CD14-positive monocyte (primary cell): ENCODE measurements at regions not wholly inside any gene's neighbourhood (a gene's known extent, or its start where the extent isn't known, plus 50 kb on each side); places are given as distances from the start of the nearest gene placed in this dataset.

Experiments
- DNase-seq, 3 donors: peaks; one replicate each; pipeline ENCODE4 v3.0.0-alpha.2; 2011 to 2022
- H2AFZ ChIP-seq: 2 replicates; pipeline ENCODE4 v1.6.0; 2012; ENCODE audit warnings: mild to moderate bottlenecking, low read depth, low read length, inconsistent platforms; ENCODE audit not compliant: insufficient read depth, poor library complexity, severe bottlenecking
- H3K27ac ChIP-seq, 2 donors: 1 replicate in 1 of 2; 2 replicates in 1 of 2; pipeline ENCODE4 v1.5.1; 2012 to 2013; ENCODE audit warnings: low read length in 2 of 2, control low read depth in 1 of 2, inconsistent platforms in 1 of 2, low read depth in 1 of 2, mild to moderate bottlenecking in 1 of 2
- H3K27me3 ChIP-seq, 2 donors: one replicate each; pipeline versions ENCODE4 v1.6.0 to v1.6.1; 2011 to 2013; ENCODE audit warnings: low read length in 2 of 2; ENCODE audit not compliant: control insufficient read depth in 2 of 2, insufficient read depth in 2 of 2
- H3K36me3 ChIP-seq, 2 donors: replicated peaks in 1 of 2; 1 replicate in 1 of 2; 2 replicates in 1 of 2; pipeline versions ENCODE4 v1.5.1 to v1.6.1; 2012 to 2013; ENCODE audit warnings: low read length in 2 of 2, control low read depth in 1 of 2, inconsistent platforms in 1 of 2, mild to moderate bottlenecking in 1 of 2; ENCODE audit not compliant: insufficient read depth in 2 of 2, control insufficient read depth in 1 of 2
- H3K4me1 ChIP-seq, 2 donors: 1 replicate in 1 of 2; 2 replicates in 1 of 2; pipeline versions ENCODE4 v1.5.1 to v1.6.1; 2012 to 2013; ENCODE audit warnings: low read length in 2 of 2, control low read depth in 1 of 2, inconsistent platforms in 1 of 2, mild to moderate bottlenecking in 1 of 2, moderate library complexity in 1 of 2; ENCODE audit not compliant: insufficient read depth in 2 of 2, control insufficient read depth in 1 of 2
- H3K4me2 ChIP-seq: replicated peaks from 2 replicates; pipeline ENCODE3; 2012; ENCODE audit warnings: low read length, moderate library complexity, mild to moderate bottlenecking; ENCODE audit not compliant: poor library complexity, severe bottlenecking; ENCODE audit errors: extremely low read depth
- H3K4me3 ChIP-seq, 3 experiments: fragments of 200-600 bp in 1 of 3; sonication (generic) in 1 of 3; replicated peaks in 1 of 3; 1 replicate in 2 of 3; 2 replicates in 1 of 3; pipeline ENCODE4 v1.5.1; 2011 to 2013; ENCODE audit warnings: low read length in 3 of 3, mild to moderate bottlenecking in 3 of 3, control low read depth in 2 of 3, low read depth in 2 of 3, inconsistent platforms in 1 of 3, moderate library complexity in 1 of 3
- H3K79me2 ChIP-seq: 2 replicates; pipeline ENCODE4 v1.6.0; 2012; ENCODE audit warnings: mild to moderate bottlenecking, control low read depth, inconsistent platforms, low read length, moderate library complexity; ENCODE audit not compliant: insufficient read depth
- H3K9ac ChIP-seq: 2 replicates; pipeline ENCODE4 v1.6.0; 2017; ENCODE audit warnings: low read length, mild to moderate bottlenecking; ENCODE audit not compliant: insufficient read depth, poor library complexity, severe bottlenecking
- H3K9me3 ChIP-seq, 2 donors: replicated peaks in 1 of 2; 1 replicate in 1 of 2; 2 replicates in 1 of 2; pipeline versions ENCODE4 v1.5.1 to v1.6.1; 2012 to 2013; ENCODE audit warnings: low read length in 2 of 2, control low read depth in 1 of 2; ENCODE audit not compliant: control insufficient read depth in 1 of 2, insufficient read depth in 1 of 2
- H4K20me1 ChIP-seq: 2 replicates; pipeline ENCODE4 v1.6.0; 2012; ENCODE audit warnings: mild to moderate bottlenecking, low read length, control low read depth, moderate library complexity; ENCODE audit not compliant: insufficient read depth
- H3K27ac Mint-ChIP-seq, 7 donors: one replicate each; pipeline ENCODE4 v1.8.0; 2020; ENCODE audit warnings: mild to moderate bottlenecking in 7 of 7, mixed read lengths in 7 of 7, moderate library complexity in 6 of 7, inconsistent platforms in 2 of 7
- H3K27me3 Mint-ChIP-seq, 3 donors: one replicate each; pipeline ENCODE4 v1.8.0; 2021 to 2022; ENCODE audit warnings: low read depth in 3 of 3, mild to moderate bottlenecking in 3 of 3, mixed read lengths in 3 of 3, moderate library complexity in 3 of 3, inconsistent platforms in 1 of 3
- H3K36me3 Mint-ChIP-seq, 2 donors: one replicate each; pipeline ENCODE4 v1.8.0; 2020; ENCODE audit warnings: mixed read lengths in 2 of 2, inconsistent platforms in 1 of 2, mild to moderate bottlenecking in 1 of 2
- H3K4me1 Mint-ChIP-seq: one replicate; pipeline ENCODE4 v1.8.0; 2020; ENCODE audit warnings: mild to moderate bottlenecking, mixed read lengths
- H3K4me3 Mint-ChIP-seq, 2 donors: one replicate each; pipeline ENCODE4 v1.8.0; 2020; ENCODE audit warnings: mild to moderate bottlenecking in 2 of 2, mixed read lengths in 2 of 2, moderate library complexity in 1 of 2
- H3K9me3 Mint-ChIP-seq, 7 donors: one replicate each; pipeline ENCODE4 v1.8.0; 2020 to 2022; ENCODE audit warnings: mixed read lengths in 7 of 7, mild to moderate bottlenecking in 6 of 7, moderate library complexity in 6 of 7, inconsistent platforms in 2 of 7
- CTCF ChIP-seq: fragments of 200-600 bp; IDR thresholded peaks from one replicate; pipeline ENCODE4 v1.8.0; 2022; ENCODE audit warnings: antibody characterized with exemption, mild to moderate bottlenecking
- WGBS: methylation state at CpG from one replicate; pipeline ENCODE4 v1.1.5; 2013; ENCODE audit warnings: missing lambda C conversion rate; ENCODE audit not compliant: insufficient coverage; 5-methylcytosine and 5-hydroxymethylcytosine counted together
- intact Hi-C, 2 donors: fragments of 100-400 bp; cut with micrococcal nuclease; formaldehyde crosslinking; loops; one replicate each; pipeline versions ENCODE4 v1.15.0 to v1.15.1; 2023

GRCh38 chr13:55560331-55560730, 1580.4 kb upstream of the PRR20A start:
- no peaks in the 10 kb centered on the region for H4K20me1 ChIP-seq
- no peaks in the 10 kb centered on the region for H3K27me3 ChIP-seq
- H2AFZ ChIP-seq, result no peak overlapping the region
- no peak overlapping the region for H3K4me2 ChIP-seq
- H3K4me1 ChIP-seq, result no peaks in the 10 kb centered on the region
- H3K4me3 ChIP-seq, result no peak overlapping the region
- H3K27ac ChIP-seq, result no peak overlapping the region
- H3K79me2 ChIP-seq, result no peaks in the 10 kb centered on the region
- Mint-ChIP-seq H3K27me3 (no peaks in the 10 kb centered on the region), H3K27ac (no peak overlapping the region), H3K4me1 (no peaks in the 10 kb centered on the region), H3K4me3 (no peak overlapping the region), H3K9me3 (peaks cover 0 to 3% (median 0%) of the 10 kb centered on the region in 7 donors), H3K36me3 (no peaks in the 10 kb centered on the region)
- H3K9ac ChIP-seq, result no peak overlapping the region
- no peak for DNase-seq
- no peak for TF ChIP-seq CTCF
- intact Hi-C loops, result no loop called here
- no peaks in the 10 kb centered on the region for H3K9me3 ChIP-seq
- no peaks in the 10 kb centered on the region for H3K36me3 ChIP-seq

GRCh38 chr13:55563267-55563666, 1577.5 kb upstream of the PRR20A start:
- DNase-seq, result no peak
- intact Hi-C loops, result no loop called here
- Histone ChIP-seq H3K9ac (no peak overlapping the region), H3K79me2 (no peaks in the 10 kb centered on the region), H3K4me1 (no peaks in the 10 kb centered on the region), H3K9me3 (no peaks in the 10 kb centered on the region), H3K27me3 (no peaks in the 10 kb centered on the region), H3K36me3 (no peaks in the 10 kb centered on the region), H3K4me2 (no peak overlapping the region), H3K27ac (no peak overlapping the region), H2AFZ (no peak overlapping the region), H3K4me3 (no peak overlapping the region), H4K20me1 (no peaks in the 10 kb centered on the region)
- Mint-ChIP-seq H3K27me3 (no peaks in the 10 kb centered on the region), H3K36me3 (no peaks in the 10 kb centered on the region), H3K4me3 (no peak overlapping the region), H3K9me3 (peaks cover 0 to 1% (median 0%) of the 10 kb centered on the region in 7 donors), H3K27ac (no peak overlapping the region), H3K4me1 (no peaks in the 10 kb centered on the region)
- TF ChIP-seq CTCF, result no peak
- WGBS, result no CpG with 5 or more reads among the region's 2 CpGs
